Upper lobe of left lung (tissue), 4 donors: ENCODE measurements at regions not wholly inside any gene's neighbourhood (a gene's known extent, or its start where the extent isn't known, plus 50 kb on each side); places are given as distances from the start of the nearest gene placed in this dataset.

Source experiments
- EP300 ChIP-seq, 4 donors: sonication (generic); formaldehyde crosslinking; IDR thresholded peaks; one replicate each; pipeline ENCODE4 v1.5.1; 2017; ENCODE audit warnings: antibody characterized with exemption in 4 of 4, control low read depth in 2 of 4
- POLR2A ChIP-seq, 4 donors: fragments of 450-650 bp; IDR thresholded peaks; one replicate each; pipeline ENCODE4 v1.5.1; 2016 to 2017; ENCODE audit warnings: antibody characterized with exemption in 4 of 4, mild to moderate bottlenecking in 2 of 4
- POLR2AphosphoS5 ChIP-seq, 2 donors: sonication (generic); formaldehyde crosslinking; IDR thresholded peaks; one replicate each; pipeline ENCODE4 v1.5.1; 2017; ENCODE audit warnings: antibody characterized with exemption in 2 of 2
- TF ChIP-seq, protein P1 (sequence below), 6 experiments: fragments of 450-650 bp in 4 of 6; fragments of 200-600 bp in 2 of 6; sonication (generic) in 2 of 6; IDR thresholded peaks; one replicate each; pipeline ENCODE4 v1.5.1; 2016 to 2019; ENCODE audit warnings: antibody characterized with exemption in 6 of 6

GRCh38 chr15:95119041-95119610, 887.8 kb downstream of the MCTP2 start:
- no peak for TF ChIP-seq POLR2AphosphoS5 (IDR thresholded peaks at IDR 0.05)
- no peak for TF ChIP-seq EP300 (IDR thresholded peaks at IDR 0.05)
- no peak for TF ChIP-seq POLR2A (IDR thresholded peaks at IDR 0.05)
- TF ChIP-seq, protein P1, sequence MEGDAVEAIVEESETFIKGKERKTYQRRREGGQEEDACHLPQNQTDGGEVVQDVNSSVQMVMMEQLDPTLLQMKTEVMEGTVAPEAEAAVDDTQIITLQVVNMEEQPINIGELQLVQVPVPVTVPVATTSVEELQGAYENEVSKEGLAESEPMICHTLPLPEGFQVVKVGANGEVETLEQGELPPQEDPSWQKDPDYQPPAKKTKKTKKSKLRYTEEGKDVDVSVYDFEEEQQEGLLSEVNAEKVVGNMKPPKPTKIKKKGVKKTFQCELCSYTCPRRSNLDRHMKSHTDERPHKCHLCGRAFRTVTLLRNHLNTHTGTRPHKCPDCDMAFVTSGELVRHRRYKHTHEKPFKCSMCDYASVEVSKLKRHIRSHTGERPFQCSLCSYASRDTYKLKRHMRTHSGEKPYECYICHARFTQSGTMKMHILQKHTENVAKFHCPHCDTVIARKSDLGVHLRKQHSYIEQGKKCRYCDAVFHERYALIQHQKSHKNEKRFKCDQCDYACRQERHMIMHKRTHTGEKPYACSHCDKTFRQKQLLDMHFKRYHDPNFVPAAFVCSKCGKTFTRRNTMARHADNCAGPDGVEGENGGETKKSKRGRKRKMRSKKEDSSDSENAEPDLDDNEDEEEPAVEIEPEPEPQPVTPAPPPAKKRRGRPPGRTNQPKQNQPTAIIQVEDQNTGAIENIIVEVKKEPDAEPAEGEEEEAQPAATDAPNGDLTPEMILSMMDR (IDR thresholded peaks at IDR 0.05) = no peak
